CD1c-positive myeloid dendritic cell (primary cell): ENCODE measurements at regions not wholly inside any gene's neighbourhood (a gene's known extent, or its start where the extent isn't known, plus 50 kb on each side); places are given as distances from the start of the nearest gene placed in this dataset.

Experiments used
- DNase-seq: peaks from one replicate; pipeline ENCODE4 v3.0.0-alpha.2; 2016; ENCODE audit errors: extremely low spot score

DNA sequence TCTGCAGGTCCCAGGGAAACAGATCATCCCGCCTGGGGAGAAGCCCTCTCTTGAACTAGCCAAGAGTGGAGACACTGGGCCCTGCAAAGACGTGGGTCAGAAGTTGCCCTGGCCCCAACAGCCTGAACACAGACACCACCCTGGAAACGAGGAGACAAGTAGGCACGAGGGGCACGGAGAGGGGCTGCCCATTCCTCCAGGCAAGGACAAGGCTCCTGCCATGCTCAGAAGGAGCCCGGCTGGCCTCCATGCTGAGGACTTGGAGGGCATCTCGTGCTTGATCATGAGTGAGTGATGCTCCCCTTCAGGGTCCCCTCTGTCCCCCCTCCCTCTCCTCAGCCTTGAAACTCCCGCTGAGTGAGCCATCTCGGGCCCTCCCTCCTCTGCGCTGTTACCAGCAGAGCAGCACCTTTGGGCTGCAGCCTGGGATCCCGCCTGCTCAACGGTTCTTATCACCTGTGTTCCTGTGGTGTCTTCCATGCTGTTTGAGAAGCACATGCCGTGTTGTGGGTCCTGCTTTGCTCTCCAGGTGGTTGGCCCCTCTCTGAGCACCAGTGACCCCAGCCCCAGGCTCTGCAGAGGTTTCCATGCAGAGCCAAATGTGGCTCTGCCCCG, 544.3 kb downstream of the TCERG1L start:
- no peak for DNase-seq

DNA sequence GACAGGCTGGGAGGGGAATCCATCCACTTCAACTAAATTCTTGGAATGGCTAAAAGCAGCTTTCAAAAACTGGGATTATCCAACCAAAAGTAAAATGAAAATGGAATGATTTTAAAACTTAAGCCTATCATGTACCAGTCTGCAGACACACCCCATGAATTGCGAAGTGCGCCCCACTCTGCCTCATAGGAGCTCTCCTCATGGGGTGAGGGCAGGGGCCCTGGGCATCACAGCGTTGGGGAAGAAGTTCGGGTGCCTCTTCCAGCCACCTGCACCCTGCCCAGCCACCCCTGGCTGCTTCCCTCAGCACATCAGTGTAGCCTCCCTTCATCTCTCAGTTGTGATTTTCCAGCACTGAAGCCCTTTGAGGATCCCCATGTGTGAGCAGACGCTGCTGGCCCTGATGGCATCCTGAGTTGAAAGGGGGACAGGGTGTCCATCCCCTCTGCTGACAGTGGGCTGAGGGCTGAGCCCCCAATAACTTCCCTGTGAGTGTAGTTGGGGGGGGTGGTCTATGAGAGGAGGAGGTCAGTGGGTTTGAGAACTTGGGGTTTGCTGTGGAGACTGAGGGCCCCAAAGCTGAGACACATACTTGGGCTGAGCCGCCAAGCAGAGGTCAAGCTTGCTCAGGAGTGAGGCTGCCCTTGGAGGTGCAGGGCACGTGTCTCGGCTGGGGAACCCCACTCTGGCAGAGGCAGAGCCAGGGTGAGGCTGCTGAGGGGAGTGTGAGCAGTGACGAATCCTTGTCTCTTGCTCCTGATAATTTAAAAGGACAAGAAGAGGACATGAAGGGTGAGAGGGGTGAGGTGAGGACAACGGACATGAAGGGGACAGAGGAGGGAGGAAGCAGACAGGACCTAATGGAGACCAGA, 542.1 kb downstream of the TCERG1L start:
- DNase-seq, result no peak

DNA sequence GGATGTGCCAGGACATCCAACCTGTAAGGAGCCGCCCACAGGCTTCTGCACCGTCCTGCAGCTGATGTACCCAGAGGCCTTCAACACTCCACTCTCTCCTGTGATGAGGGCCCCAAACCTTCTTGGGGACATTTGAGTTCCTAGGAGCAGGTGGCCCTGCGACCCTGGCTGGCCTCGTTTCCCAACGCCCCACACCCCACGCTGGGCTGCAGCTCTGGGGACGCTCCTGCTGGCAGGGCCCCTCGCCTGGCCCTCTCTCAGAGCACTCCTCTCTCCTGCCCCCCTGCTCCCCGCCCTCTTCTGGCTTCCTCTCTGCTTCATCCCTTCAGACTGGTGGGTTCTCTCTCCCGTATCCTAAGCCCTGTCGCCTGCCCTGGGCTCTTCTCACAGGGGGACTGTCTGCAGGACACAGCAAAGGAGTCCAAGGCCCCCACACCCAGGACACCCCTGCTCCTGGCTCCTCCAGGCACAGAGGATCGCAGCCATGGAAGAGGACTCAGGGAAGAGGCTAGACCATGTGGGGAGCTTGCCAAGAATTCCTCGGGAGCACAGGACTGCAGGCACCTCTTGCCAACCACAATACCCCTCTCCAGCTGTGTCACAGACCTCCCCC, 541.4 kb downstream of the TCERG1L start:
- no peak for DNase-seq

DNA sequence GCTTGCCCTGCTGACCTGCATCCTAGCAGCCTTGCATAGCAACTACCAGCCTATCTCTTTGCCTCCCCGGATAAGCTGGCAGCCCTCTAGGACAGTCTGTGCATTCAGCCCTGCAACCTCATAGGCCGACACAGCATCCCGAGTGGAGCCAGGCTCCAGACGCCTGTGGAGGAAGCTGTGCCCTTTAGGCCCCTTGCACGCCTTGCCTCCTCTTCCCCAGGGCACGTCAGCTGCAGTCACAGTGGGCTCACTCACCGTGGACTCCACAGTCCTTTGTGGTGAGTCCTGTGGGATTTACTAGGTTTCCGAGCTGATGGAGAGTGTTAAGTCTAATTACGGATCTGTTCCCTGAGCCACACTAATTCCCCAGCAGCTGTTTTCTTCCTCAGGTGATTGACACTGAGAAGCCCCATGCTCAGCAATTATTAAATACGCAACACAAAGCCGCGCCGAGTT, 540.0 kb downstream of the TCERG1L start:
- no peak for DNase-seq

- DNase-seq, result no peak
These were observed 539.5 kb downstream of the TCERG1L start for GRCh38 chr10:130772056-130772455.

DNA sequence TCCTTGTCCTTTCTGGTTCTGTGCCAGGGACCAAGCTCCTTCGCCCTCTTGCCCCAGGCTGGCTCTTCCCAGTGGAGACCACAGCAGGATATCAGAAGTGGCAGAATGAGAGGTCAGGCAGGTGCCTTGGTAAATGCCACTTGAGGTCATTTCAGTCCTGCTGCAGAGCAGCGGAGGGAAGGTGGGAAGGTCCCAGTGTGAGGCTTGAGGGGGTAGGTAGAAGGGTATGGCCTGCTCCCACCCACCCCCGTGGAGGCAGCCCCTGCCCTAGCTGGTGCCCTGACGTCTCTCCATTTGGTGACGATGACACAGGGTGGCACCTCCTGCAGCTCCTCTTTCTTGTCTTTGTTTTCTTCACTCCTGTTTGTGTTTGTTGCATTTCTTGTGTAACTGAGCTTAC, 538.8 kb downstream of the TCERG1L start:
- no peak for DNase-seq

DNA sequence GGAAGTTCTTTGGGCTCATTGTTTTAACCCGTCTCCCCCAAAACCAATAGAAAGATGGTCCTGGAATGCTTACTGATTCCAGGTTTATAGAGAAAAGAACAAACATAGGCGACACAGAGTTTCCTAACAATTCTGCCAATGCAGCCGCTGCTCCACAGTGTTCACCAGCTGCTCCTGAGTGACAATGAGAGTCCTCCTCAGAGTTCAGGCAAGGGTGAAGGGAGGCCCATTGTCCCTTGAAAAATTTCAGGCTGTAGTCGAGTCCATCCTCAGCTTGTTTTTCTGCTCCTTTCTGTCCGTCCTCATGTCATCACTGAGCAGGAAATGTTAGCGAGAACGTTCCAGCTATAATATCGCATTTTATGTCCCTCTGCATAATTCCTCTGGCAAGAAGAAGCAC, 537.6 kb downstream of the TCERG1L start:
- DNase-seq, result no peak

DNA sequence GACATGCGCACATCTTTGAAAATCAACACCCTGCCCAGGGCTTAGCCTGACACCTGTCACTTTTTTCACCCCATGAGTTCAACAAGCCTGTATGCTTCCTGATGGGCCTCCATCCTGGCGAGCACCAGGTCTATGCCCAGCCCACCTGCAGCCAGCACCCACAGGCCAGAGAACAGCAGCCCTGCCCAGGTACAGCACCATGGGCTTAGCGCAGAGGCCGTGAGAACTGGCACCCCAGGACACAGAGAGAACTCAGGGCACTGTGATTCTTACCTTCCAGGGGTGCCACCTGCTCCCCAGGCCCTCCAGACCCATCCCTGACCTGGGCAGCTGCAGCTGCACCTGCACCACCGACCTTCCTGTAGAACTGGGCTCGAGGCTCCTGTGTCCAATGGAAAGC, 536.6 kb downstream of the TCERG1L start:
- no peak for DNase-seq

DNA sequence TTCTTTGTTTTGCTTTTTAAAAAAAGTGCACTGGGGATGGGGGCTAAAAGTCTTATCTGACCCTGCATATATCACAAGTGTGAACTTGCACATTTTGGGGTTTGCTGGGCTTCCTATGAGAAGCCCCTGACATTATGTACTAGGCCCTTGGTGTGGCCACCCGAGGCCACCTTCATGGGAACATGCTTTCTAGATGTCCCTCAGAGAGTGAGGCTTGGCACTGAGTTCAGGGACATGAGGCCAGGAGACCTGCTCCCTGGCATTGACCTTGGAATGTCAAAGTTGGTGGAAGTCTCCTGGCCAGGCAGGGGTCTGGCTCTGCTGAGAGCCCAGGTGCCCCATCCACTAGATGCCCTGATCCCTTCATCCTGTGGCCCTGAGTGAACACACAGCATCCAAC, 536.2 kb downstream of the TCERG1L start:
- DNase-seq, result no peak

GRCh38 chr10:130776724-130777123, 534.8 kb downstream of the TCERG1L start:
- DNase-seq, result no peak

DNA sequence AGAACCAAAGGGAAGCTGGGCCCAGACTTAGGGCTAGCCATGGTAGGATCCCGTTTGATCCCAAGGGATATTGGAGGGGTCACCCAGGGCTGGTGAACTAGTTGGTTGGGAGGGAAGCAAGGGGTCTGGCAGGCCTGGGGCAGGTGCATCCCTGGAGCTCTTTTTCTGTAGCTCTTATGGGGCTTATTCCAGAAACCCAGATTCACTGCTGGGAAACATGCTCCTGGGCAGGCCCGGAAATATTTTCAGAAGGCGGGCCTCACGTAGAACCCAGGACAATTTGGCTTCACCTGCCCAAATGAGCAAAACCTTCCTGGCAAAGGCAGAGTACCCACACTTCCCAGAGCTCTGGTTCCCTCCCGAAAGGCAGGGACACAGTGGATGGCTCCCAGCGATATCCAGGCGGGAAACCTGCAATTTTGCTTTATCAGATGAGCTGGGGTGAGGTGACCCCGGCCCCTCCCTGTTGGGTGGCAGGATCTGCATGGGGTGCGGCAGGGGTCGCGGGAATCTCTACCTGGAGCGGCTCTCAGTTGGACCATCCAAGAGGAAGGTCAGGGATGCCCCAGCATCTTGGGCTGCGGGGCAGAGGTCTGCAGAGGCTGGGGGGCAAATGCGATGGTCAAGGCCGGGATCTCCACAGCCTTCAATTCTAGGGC, 533.9 kb downstream of the TCERG1L start:
- DNase-seq, result no peak

DNA sequence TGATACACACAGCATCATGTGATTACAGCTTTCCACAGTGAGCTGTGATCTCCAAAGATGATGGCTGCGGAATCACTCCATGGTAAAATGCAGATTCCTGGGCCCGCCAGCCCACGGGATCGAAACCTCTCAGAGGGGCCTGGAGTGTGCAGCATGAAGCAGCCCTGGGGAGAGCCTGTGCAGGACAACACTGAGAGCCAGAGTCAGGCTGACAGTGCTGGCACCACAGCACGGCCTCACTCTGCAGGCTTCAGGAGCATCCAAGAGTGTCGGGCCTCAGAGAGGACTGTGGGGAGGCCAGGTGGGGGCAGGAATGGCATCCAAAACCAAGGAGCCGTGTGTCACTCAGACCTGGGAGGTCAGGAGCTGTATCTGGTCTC, 533.4 kb downstream of the TCERG1L start:
- no peak for DNase-seq

DNA sequence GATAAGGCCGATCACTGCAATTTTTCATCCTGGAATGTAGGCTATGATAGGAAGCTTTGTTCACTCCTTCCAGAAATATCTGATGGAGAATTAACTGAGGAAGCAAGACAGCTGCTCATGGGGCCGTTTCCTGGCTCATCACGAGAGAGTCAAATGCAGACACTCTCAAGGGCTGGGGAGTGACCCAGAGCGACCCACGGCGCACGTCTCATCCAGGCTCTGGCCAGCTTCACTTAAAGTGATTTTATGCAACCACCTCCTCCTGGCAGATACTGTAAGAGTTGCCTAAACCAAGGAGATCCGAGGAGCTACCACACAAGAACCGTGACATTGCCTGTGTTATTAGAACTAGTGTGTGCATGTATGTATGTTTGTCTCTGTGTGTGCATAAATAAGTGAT, 530.8 kb downstream of the TCERG1L start:
- no peak for DNase-seq

- DNase-seq, result no peak
These were observed 530.3 kb downstream of the TCERG1L start for GRCh38 chr10:130781206-130781605.

DNA sequence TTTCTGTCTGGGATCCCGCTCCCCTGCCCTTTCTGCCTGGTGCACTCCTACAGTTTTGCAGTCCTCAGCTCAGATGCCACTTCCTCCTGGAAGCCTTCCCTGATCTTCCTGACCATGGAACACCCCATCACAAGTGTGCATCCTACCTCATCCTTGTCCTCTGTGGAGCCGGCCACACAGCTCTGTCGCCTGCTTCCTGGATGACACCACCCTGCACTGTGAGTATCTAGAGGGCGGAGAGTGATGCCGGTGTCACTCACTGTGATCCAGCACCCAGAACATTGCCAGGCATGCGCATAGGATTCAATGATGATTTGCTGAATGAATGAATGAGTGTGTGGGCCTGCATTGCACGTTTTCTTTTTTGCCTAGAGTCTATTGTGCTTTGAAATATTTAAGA, 529.9 kb downstream of the TCERG1L start:
- no peak for DNase-seq

DNA sequence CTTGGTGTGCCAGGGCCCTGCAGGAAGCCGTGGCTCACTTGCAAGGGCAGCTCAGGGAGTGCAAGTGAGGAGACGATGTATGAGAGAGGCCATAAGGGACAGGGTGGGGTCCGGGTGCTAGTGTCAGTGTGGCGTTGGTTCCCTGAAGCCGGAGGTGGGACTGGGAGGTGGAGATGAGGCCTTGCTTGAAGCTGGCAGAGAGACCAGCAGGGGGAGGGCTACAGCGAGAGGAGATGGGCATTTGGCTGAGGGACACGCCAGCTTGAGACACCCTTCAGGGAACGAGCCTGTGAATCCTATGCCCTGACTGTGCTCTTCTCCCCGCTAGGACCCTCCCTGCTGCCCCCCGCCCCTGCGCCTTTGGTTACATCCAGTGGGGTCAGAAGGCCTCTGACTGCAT, 529.1 kb downstream of the TCERG1L start:
- no peak for DNase-seq

DNA sequence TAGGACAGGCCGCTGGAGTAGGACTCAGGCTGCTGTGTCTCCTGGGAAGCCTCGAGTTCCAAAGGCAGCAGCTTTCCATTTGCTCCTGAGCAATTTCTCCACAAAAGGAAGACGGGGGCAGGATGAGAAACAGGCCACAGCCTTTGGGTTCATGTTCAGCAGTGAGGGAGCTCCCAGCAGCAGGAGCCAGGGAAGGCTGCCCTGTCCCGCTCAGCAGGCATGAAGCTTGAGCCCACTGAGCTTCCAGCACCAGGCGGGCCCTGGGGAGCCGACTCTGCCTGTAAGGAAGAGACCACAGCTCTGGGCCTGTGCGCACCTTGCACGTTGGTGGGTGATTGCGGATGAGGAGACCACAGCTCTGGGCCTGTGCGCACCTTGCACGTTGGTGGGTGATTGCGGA, 527.2 kb downstream of the TCERG1L start:
- no peak for DNase-seq

- no peak for DNase-seq
These were observed 525.1 kb downstream of the TCERG1L start for GRCh38 chr10:130786365-130786966.

GRCh38 chr10:130787243-130787642, 524.3 kb downstream of the TCERG1L start:
- DNase-seq, result no peak

DNA sequence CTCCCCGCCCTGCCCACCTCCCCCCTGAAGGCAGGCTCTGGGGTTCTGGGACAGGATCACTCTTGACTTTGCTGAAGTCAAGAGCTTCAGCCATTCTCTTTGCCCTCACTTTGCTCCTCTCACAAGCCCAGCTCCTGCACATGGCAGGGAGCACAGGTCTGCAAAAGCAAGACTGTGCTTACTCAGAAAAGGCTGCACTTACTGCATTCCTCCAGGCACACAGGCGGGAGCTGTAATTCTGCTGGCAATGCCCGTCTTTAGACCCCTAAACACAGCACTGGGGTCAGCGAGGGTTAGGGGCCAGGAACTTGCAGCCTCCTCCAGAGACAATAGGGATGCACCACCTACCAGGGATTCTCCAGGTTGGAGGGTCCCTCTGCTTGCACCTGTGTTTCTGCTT, 523.7 kb downstream of the TCERG1L start:
- no peak for DNase-seq

- no peak for DNase-seq
These were observed 521.2 kb downstream of the TCERG1L start for GRCh38 chr10:130790339-130790738.
